ENCODE measurements at regions not wholly inside any gene's neighbourhood (a gene's known extent, or its start where the extent isn't known, plus 50 kb on each side); places are given as distances from the start of the nearest gene placed in this dataset.

DNA sequence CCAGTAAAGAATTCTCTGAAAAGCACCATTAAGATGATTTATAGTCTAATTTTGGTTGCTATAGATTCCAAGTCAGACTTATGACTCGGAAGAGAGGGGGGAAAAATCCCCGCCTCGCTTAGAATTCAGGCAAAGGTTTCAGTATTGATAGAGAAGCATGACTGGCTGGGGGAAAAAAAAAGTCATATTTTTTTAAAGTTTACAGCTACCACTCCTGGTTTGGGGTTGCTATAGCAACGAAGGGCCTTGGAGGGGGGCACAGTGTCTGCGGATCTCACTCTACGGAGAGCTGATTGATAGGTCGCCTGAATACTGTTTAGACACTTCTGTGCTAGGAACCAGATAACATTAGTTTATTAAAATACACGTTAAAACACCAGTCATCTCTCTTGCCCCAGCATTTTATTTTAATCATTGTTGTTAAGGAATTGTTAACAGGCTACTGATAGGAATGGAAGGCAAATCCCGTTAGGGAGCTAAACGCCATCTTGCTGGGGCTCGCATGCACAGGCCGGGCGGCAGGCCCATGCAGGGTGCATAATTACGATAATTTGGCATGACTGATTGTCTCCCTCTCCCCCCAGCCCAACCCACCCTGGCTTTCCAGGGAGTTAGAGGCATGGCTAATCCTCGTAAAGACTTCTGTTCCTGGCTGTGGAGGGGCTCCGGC lies 380.0 kb upstream of the XYLT1 start:
- TF ChIP-seq POLR2AphosphoS5 (IDR thresholded peaks at IDR 0.05; ENCODE audit: low read depth, low read length) = no peak
- no peak for TF ChIP-seq REST (IDR thresholded peaks at IDR 0.05; ENCODE audit: insufficient read depth in 1 of 2, low read depth in 2 of 2, low read length in 2 of 2)
